SU-DHL-6 (cell line): ENCODE measurements at regions not wholly inside any gene's neighbourhood (a gene's known extent, or its start where the extent isn't known, plus 50 kb on each side); places are given as distances from the start of the nearest gene placed in this dataset.
"Not testable (repeated sequence)": the region's sequence is repeated elsewhere in the genome, so short reads cannot be mapped to it uniquely, and the experiment has no call there.

ENCODE experiments used
- H2AFZ ChIP-seq: fragments of 200-600 bp; sonication (generic); 2 replicates; pipeline ENCODE4 v1.6.1; 2014; ENCODE audit warnings: low read depth, mild to moderate bottlenecking, moderate library complexity, mixed read lengths, antibody characterized with exemption, low read length; ENCODE audit not compliant: severe bottlenecking
- H3F3A ChIP-seq: fragments of 200-600 bp; shearing (Covaris generic); 2 replicates; pipeline ENCODE4 v1.6.0; 2016; ENCODE audit warnings: antibody characterized with exemption, mild to moderate bottlenecking; ENCODE audit not compliant: insufficient read depth
- H3K27ac ChIP-seq: fragments of 200-600 bp; sonication (generic); 2 replicates; pipeline ENCODE4 v1.5.1; 2016; ENCODE audit warnings: low read depth, mild to moderate bottlenecking, low read length, moderate library complexity, mixed read lengths
- H3K27me3 ChIP-seq: fragments of 200-600 bp; sonication (generic), shearing (Covaris generic); 2 replicates; pipeline ENCODE4 v1.6.0; 2014; ENCODE audit warnings: mild to moderate bottlenecking, low read length
- H3K36me3 ChIP-seq: fragments of 200-600 bp; sonication (generic); 2 replicates; pipeline ENCODE4 v1.6.1; 2014; ENCODE audit warnings: mild to moderate bottlenecking, low read length, mixed read lengths
- H3K4me2 ChIP-seq: fragments of 300-600, 200-600 bp; shearing (Covaris generic), sonication (generic); 2 replicates; pipeline ENCODE4 v1.6.0; 2014; ENCODE audit warnings: low read length, low read depth, mild to moderate bottlenecking; ENCODE audit not compliant: poor library complexity, severe bottlenecking
- H3K4me3 ChIP-seq: fragments of 200-600 bp; sonication (generic); 2 replicates; pipeline ENCODE4 v1.5.1; 2014; ENCODE audit warnings: antibody characterized with exemption, low read length, mild to moderate bottlenecking, mixed read lengths; ENCODE audit not compliant: insufficient read depth, poor library complexity, severe bottlenecking
- H3K79me2 ChIP-seq: fragments of 200-600 bp; sonication (generic); 2 replicates; pipeline ENCODE4 v1.6.1; 2014; ENCODE audit warnings: mild to moderate bottlenecking, low read length, moderate library complexity; ENCODE audit not compliant: insufficient read depth
- H3K9ac ChIP-seq: fragments of 200-600 bp; sonication (generic); 2 replicates; pipeline ENCODE4 v1.7.0; 2014; ENCODE audit warnings: mild to moderate bottlenecking, low read length
- H3K9me2 ChIP-seq: fragments of 200-600 bp; sonication (generic); replicated peaks from 2 replicates; pipeline ENCODE4 v1.6.1; 2014; ENCODE audit warnings: low read length; ENCODE audit not compliant: insufficient read depth
- H3K9me3 ChIP-seq: fragments of 200-600 bp; sonication (generic); 2 replicates; pipeline ENCODE4 v1.6.1; 2014; ENCODE audit warnings: low read length, mixed read lengths; ENCODE audit not compliant: insufficient read depth
- H4K20me1 ChIP-seq: fragments of 200-600 bp; sonication (generic); 2 replicates; pipeline ENCODE4 v1.6.1; 2014; ENCODE audit warnings: low read depth, mild to moderate bottlenecking, antibody characterized with exemption, low read length, moderate library complexity, mixed read lengths
- CTCF ChIP-seq: fragments of 200-600 bp; sonication (generic); IDR thresholded peaks from one replicate; pipeline ENCODE4 v1.5.1; 2017; ENCODE audit warnings: antibody characterized with exemption, mild to moderate bottlenecking, low read length, moderate library complexity; ENCODE audit not compliant: insufficient read depth, poor library complexity, severe bottlenecking
- EZH2phosphoT487 ChIP-seq: fragments of 200-600 bp; sonication (generic), shearing (Covaris generic); conservative IDR thresholded peaks from 2 replicates; pipeline ENCODE4 v1.6.1; 2018; ENCODE audit warnings: mild to moderate bottlenecking, antibody characterized with exemption, low read length, moderate library complexity, mixed read lengths

- Histone ChIP-seq H3K9me2 (no peaks in the 10 kb centered on the region), H3K4me2 (no peak overlapping the region), H3K9me3 (no peaks in the 10 kb centered on the region), H3K27ac (no peak overlapping the region), H3F3A (no peaks in the 10 kb centered on the region), H3K9ac (no peak overlapping the region), H3K4me3 (no peak overlapping the region), H4K20me1 (no peaks in the 10 kb centered on the region), H3K27me3 (no peaks in the 10 kb centered on the region), H3K79me2 (no peaks in the 10 kb centered on the region), H2AFZ (no peak overlapping the region), H3K36me3 (no peaks in the 10 kb centered on the region)
- TF ChIP-seq EZH2phosphoT487 = no peak
- no peak for TF ChIP-seq CTCF
Observed at GRCh38 chr22:22820076-22820475, 67.5 kb upstream of the IGLL5 start.

GRCh38 chr22:22820626-22821025 lies 67.0 kb upstream of the IGLL5 start:
- Histone ChIP-seq H3F3A (no peaks in the 10 kb centered on the region), H3K79me2 (no peaks in the 10 kb centered on the region), H3K9me2 (no peaks in the 10 kb centered on the region), H3K36me3 (no peaks in the 10 kb centered on the region), H3K9ac (no peak overlapping the region), H3K27ac (no peak overlapping the region), H3K4me3 (no peak overlapping the region), H4K20me1 (no peaks in the 10 kb centered on the region), H2AFZ (no peak overlapping the region), H3K4me2 (no peak overlapping the region), H3K27me3 (no peaks in the 10 kb centered on the region), H3K9me3 (no peaks in the 10 kb centered on the region)
- TF ChIP-seq CTCF = no peak
- no peak for TF ChIP-seq EZH2phosphoT487

- H3K79me2 ChIP-seq = no peaks in the 10 kb centered on the region
- TF ChIP-seq EZH2phosphoT487 (no peak), CTCF (no peak)
- no peaks in the 10 kb centered on the region for H3K9me2 ChIP-seq
- no peak overlapping the region for H2AFZ ChIP-seq
- no peak overlapping the region for H3K4me2 ChIP-seq
- H3K4me3 ChIP-seq = no peak overlapping the region
- H3K27ac ChIP-seq = no peak overlapping the region
- no peaks in the 10 kb centered on the region for H4K20me1 ChIP-seq
- no peak overlapping the region for H3K9ac ChIP-seq
- no peaks in the 10 kb centered on the region for H3K36me3 ChIP-seq
- H3K9me3 ChIP-seq = no peaks in the 10 kb centered on the region
- H3K27me3 ChIP-seq = no peaks in the 10 kb centered on the region
- H3F3A ChIP-seq = no peaks in the 10 kb centered on the region
Observed at GRCh38 chr22:22821340-22821739, 66.3 kb upstream of the IGLL5 start.

- no peaks in the 10 kb centered on the region for H4K20me1 ChIP-seq
- H3K9me2 ChIP-seq = no peaks in the 10 kb centered on the region
- H3K4me2 ChIP-seq = no peak overlapping the region
- TF ChIP-seq CTCF (no peak), EZH2phosphoT487 (no peak)
- H2AFZ ChIP-seq = no peak overlapping the region
- no peak overlapping the region for H3K4me3 ChIP-seq
- no peaks in the 10 kb centered on the region for H3F3A ChIP-seq
- H3K79me2 ChIP-seq = no peaks in the 10 kb centered on the region
- no peak overlapping the region for H3K9ac ChIP-seq
- H3K27me3 ChIP-seq = no peaks in the 10 kb centered on the region
- no peak overlapping the region for H3K27ac ChIP-seq
- no peaks in the 10 kb centered on the region for H3K36me3 ChIP-seq
- H3K9me3 ChIP-seq = no peaks in the 10 kb centered on the region
Observed at GRCh38 chr22:22822106-22822505, 65.5 kb upstream of the IGLL5 start.

- not testable (repeated sequence) for H3K4me3 ChIP-seq, H3K27ac ChIP-seq, H4K20me1 ChIP-seq, H3K9me3 ChIP-seq, H3K27me3 ChIP-seq, H3K79me2 ChIP-seq, H3K36me3 ChIP-seq, H3K9me2 ChIP-seq, H3K4me2 ChIP-seq, H2AFZ ChIP-seq, H3K9ac ChIP-seq, H3F3A ChIP-seq
Observed at GRCh38 chr22:22822553-22822952, 65.1 kb upstream of the IGLL5 start.
